GM23338 (cell line): ENCODE measurements at regions not wholly inside any gene's neighbourhood (a gene's known extent, or its start where the extent isn't known, plus 50 kb on each side); places are given as distances from the start of the nearest gene placed in this dataset.

ENCODE experiments used
- EZH2 ChIP-seq: fragments of 200-600 bp; sonication (generic); IDR thresholded peaks from one replicate; pipeline ENCODE4 v1.8.0; 2017; ENCODE audit warnings: antibody characterized with exemption, mild to moderate bottlenecking, low read depth; ENCODE audit not compliant: unreplicated experiment
- EZH2phosphoT487 ChIP-seq: fragments of 200-600 bp; sonication (generic); IDR thresholded peaks from one replicate; pipeline ENCODE4 v1.8.1; 2018; ENCODE audit warnings: antibody characterized with exemption; ENCODE audit not compliant: unreplicated experiment
- POLR2AphosphoS5 ChIP-seq: IDR thresholded peaks from 2 replicates; pipeline ENCODE4 v1.6.1; 2016; ENCODE audit warnings: antibody characterized with exemption, low read depth
- ZNF331 ChIP-seq: fragments of 250-450 bp; sonication (Bioruptor Pico); IDR thresholded peaks from 2 replicates; pipeline ENCODE4 v1.5.0; 2020; ENCODE audit warnings: low read depth, mild to moderate bottlenecking, moderate library complexity
- TF ChIP-seq, protein P1 (sequence below), 2 experiments: fragments of 200-600 bp in 1 of 2; sonication (generic) in 1 of 2; conservative IDR thresholded peaks; 2 replicates each; pipeline versions ENCODE4 v1.5.1 to v1.6.1; 2016 to 2017; ENCODE audit warnings: antibody characterized with exemption in 2 of 2, low read depth in 2 of 2, mild to moderate bottlenecking in 2 of 2, moderate library complexity in 1 of 2

- no peak for TF ChIP-seq POLR2AphosphoS5
- TF ChIP-seq, protein P1, sequence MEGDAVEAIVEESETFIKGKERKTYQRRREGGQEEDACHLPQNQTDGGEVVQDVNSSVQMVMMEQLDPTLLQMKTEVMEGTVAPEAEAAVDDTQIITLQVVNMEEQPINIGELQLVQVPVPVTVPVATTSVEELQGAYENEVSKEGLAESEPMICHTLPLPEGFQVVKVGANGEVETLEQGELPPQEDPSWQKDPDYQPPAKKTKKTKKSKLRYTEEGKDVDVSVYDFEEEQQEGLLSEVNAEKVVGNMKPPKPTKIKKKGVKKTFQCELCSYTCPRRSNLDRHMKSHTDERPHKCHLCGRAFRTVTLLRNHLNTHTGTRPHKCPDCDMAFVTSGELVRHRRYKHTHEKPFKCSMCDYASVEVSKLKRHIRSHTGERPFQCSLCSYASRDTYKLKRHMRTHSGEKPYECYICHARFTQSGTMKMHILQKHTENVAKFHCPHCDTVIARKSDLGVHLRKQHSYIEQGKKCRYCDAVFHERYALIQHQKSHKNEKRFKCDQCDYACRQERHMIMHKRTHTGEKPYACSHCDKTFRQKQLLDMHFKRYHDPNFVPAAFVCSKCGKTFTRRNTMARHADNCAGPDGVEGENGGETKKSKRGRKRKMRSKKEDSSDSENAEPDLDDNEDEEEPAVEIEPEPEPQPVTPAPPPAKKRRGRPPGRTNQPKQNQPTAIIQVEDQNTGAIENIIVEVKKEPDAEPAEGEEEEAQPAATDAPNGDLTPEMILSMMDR (conservative IDR thresholded peaks at IDR 0.05; ENCODE audit: low read depth in 2 of 2): no peak
- TF ChIP-seq EZH2: no peak
- TF ChIP-seq EZH2phosphoT487: no peak
- no peak for TF ChIP-seq ZNF331 (CRISPR knock-in tag)
Observed at GRCh38 chr6:133705731-133706130, 183.2 kb upstream of the TCF21 start.
